ENCODE measurements at regions not wholly inside any gene's neighbourhood (a gene's known extent, or its start where the extent isn't known, plus 50 kb on each side); places are given as distances from the start of the nearest gene placed in this dataset.
"Not testable (repeated sequence)": the region's sequence is repeated elsewhere in the genome, so short reads cannot be mapped to it uniquely, and the experiment has no call there.

DNA sequence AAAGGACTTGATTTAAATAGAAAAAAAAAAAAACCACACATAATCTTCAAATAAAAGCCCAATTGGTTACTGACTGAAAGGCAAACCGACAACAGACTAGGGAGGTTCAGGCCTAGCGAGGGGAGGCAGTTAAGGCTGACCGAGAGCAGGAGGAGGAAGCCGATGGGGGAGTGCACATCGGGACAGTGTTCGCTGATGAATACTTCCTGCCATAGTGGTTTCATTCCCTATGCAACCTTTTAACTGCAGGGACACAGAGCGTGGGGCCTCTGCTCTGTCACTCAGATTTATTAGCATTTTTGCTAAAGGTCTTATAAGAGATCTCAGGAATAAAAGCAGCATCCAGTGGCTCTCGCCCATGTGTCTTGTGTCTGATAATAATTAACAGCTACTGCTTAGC, 343.2 kb upstream of the CHRNA7 start:
- not testable (repeated sequence) for TF ChIP-seq POLR2A (IDR thresholded peaks at IDR 0.05)
- TF ChIP-seq, protein P1, sequence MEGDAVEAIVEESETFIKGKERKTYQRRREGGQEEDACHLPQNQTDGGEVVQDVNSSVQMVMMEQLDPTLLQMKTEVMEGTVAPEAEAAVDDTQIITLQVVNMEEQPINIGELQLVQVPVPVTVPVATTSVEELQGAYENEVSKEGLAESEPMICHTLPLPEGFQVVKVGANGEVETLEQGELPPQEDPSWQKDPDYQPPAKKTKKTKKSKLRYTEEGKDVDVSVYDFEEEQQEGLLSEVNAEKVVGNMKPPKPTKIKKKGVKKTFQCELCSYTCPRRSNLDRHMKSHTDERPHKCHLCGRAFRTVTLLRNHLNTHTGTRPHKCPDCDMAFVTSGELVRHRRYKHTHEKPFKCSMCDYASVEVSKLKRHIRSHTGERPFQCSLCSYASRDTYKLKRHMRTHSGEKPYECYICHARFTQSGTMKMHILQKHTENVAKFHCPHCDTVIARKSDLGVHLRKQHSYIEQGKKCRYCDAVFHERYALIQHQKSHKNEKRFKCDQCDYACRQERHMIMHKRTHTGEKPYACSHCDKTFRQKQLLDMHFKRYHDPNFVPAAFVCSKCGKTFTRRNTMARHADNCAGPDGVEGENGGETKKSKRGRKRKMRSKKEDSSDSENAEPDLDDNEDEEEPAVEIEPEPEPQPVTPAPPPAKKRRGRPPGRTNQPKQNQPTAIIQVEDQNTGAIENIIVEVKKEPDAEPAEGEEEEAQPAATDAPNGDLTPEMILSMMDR (IDR thresholded peaks at IDR 0.05) = not testable (repeated sequence)

Measured in testis (tissue), 2 donors.